Neural progenitor cell (in vitro differentiated cells): ENCODE measurements at regions not wholly inside any gene's neighbourhood (a gene's known extent, or its start where the extent isn't known, plus 50 kb on each side); places are given as distances from the start of the nearest gene placed in this dataset.

ENCODE experiments used
- DNase-seq: peaks from one replicate; pipeline ENCODE4 v3.0.0-alpha.2; 2016; ENCODE audit warnings: low spot score
- H2AFZ ChIP-seq: fragments of 200-600 bp; sonication (generic); replicated peaks from 2 replicates; pipeline ENCODE4 v1.6.1; 2016; ENCODE audit warnings: antibody characterized with exemption
- H3F3A ChIP-seq: fragments of 200-600 bp; sonication (generic); 2 replicates; pipeline ENCODE4 v1.6.1; 2016; ENCODE audit warnings: antibody characterized with exemption, low read depth
- H3K27ac ChIP-seq: fragments of 200-600 bp; sonication (generic); 2 replicates; pipeline ENCODE4 v1.5.1; 2016; ENCODE audit warnings: mild to moderate bottlenecking
- H3K27me3 ChIP-seq: fragments of 200-600 bp; sonication (generic); 2 replicates; pipeline ENCODE4 v1.6.1; 2016; ENCODE audit warnings: mild to moderate bottlenecking, moderate library complexity
- H3K36me3 ChIP-seq: fragments of 200-600 bp; sonication (generic); 2 replicates; pipeline ENCODE4 v1.5.1; 2016
- H3K4me1 ChIP-seq: fragments of 200-600 bp; sonication (generic); 2 replicates; pipeline ENCODE4 v1.6.1; 2016; ENCODE audit warnings: mixed run types
- H3K4me2 ChIP-seq: fragments of 200-600 bp; sonication (generic); 2 replicates; pipeline ENCODE4 v1.6.1; 2016
- H3K4me3 ChIP-seq: fragments of 200-600 bp; sonication (generic); 2 replicates; pipeline ENCODE4 v1.5.1; 2016
- H3K79me2 ChIP-seq: fragments of 200-600 bp; sonication (generic); 2 replicates; pipeline ENCODE4 v1.6.1; 2016; ENCODE audit warnings: low read depth
- H3K9ac ChIP-seq: fragments of 200-600 bp; sonication (generic); 2 replicates; pipeline ENCODE4 v1.6.1; 2016
- H3K9me3 ChIP-seq: fragments of 200-600 bp; sonication (generic); 2 replicates; pipeline ENCODE4 v1.5.1; 2016; ENCODE audit warnings: low read depth
- H4K20me1 ChIP-seq: fragments of 200-600 bp; sonication (generic); 2 replicates; pipeline ENCODE4 v1.6.1; 2016; ENCODE audit warnings: low read depth
- H3K27ac Mint-ChIP-seq: 3 replicates; pipeline ENCODE4 v1.8.0; 2021; ENCODE audit warnings: mixed read lengths
- H3K27me3 Mint-ChIP-seq: 2 replicates; pipeline ENCODE4 v1.8.0; 2022; ENCODE audit warnings: low read depth, mild to moderate bottlenecking, inconsistent platforms, moderate library complexity, mixed read lengths; ENCODE audit not compliant: insufficient read depth
- H3K36me3 Mint-ChIP-seq: 3 replicates; pipeline ENCODE4 v1.8.0; 2021; ENCODE audit warnings: mixed read lengths
- H3K4me1 Mint-ChIP-seq: 3 replicates; pipeline ENCODE4 v1.8.0; 2021; ENCODE audit warnings: mixed read lengths
- H3K4me3 Mint-ChIP-seq: 3 replicates; pipeline ENCODE4 v1.8.0; 2021; ENCODE audit warnings: mild to moderate bottlenecking, moderate library complexity, mixed read lengths
- H3K9me3 Mint-ChIP-seq: 3 replicates; pipeline ENCODE4 v1.8.0; 2020; ENCODE audit warnings: mixed read lengths
- CTCF ChIP-seq: fragments of 200-600 bp; sonication (generic); IDR thresholded peaks from 2 replicates; pipeline ENCODE4 v1.5.1; 2017; ENCODE audit warnings: antibody characterized with exemption, mild to moderate bottlenecking
- EZH2 ChIP-seq: fragments of 200-600 bp; sonication (generic); IDR thresholded peaks from 2 replicates; pipeline ENCODE4 v1.6.1; 2017; ENCODE audit warnings: antibody characterized with exemption, mild to moderate bottlenecking, moderate library complexity
- EZH2phosphoT487 ChIP-seq: fragments of 200-600 bp; sonication (generic); IDR thresholded peaks from 2 replicates; pipeline ENCODE4 v1.6.1; 2017; ENCODE audit warnings: antibody characterized with exemption

- DNase-seq, result no peak
- Mint-ChIP-seq H3K4me3 (no peak overlapping the region), H3K36me3 (no peaks in the 10 kb centered on the region), H3K9me3 (no peaks in the 10 kb centered on the region), H3K4me1 (peaks cover 3% of the 10 kb centered on the region), H3K27ac (no peak overlapping the region), H3K27me3 (peaks cover 9% of the 10 kb centered on the region)
- H4K20me1 ChIP-seq, result no peaks in the 10 kb centered on the region
- no peaks in the 10 kb centered on the region for H3K36me3 ChIP-seq
- no peak overlapping the region for H3K9ac ChIP-seq
- no peak overlapping the region for H3K4me3 ChIP-seq
- H3K9me3 ChIP-seq, result no peaks in the 10 kb centered on the region
- H2AFZ ChIP-seq, result no peak overlapping the region
- TF ChIP-seq CTCF (no peak), EZH2phosphoT487 (no peak), EZH2 (no peak)
- no peaks in the 10 kb centered on the region for H3K27me3 ChIP-seq
- no peaks in the 10 kb centered on the region for H3K79me2 ChIP-seq
- H3F3A ChIP-seq, result no peaks in the 10 kb centered on the region
- peaks cover 2% of the 10 kb centered on the region for H3K4me1 ChIP-seq
- H3K27ac ChIP-seq, result no peak overlapping the region
- H3K4me2 ChIP-seq, result no peak overlapping the region
Observed at GRCh38 chr1:14438127-14438769, 160.2 kb upstream of the KAZN start.

GRCh38 chr1:14439015-14439414 lies 159.5 kb upstream of the KAZN start:
- no peaks in the 10 kb centered on the region for H3K9me3 Mint-ChIP-seq
- Histone ChIP-seq H3K4me2 (no peak overlapping the region), H2AFZ (no peak overlapping the region), H3F3A (no peaks in the 10 kb centered on the region), H3K36me3 (no peaks in the 10 kb centered on the region), H3K4me1 (peaks cover 8% of the 10 kb centered on the region), H3K27ac (no peak overlapping the region), H3K4me3 (no peak overlapping the region), H3K9me3 (no peaks in the 10 kb centered on the region), H4K20me1 (no peaks in the 10 kb centered on the region), H3K27me3 (no peaks in the 10 kb centered on the region), H3K9ac (no peak overlapping the region), H3K79me2 (no peaks in the 10 kb centered on the region)
- TF ChIP-seq EZH2, result no peak
- no peak for TF ChIP-seq EZH2phosphoT487
- no peak for TF ChIP-seq CTCF
- H3K27me3 Mint-ChIP-seq, result peaks cover 7% of the 10 kb centered on the region
- no peak for DNase-seq
- H3K36me3 Mint-ChIP-seq, result peaks cover 1% of the 10 kb centered on the region
- no peak overlapping the region for H3K4me3 Mint-ChIP-seq
- peaks cover 9% of the 10 kb centered on the region for H3K4me1 Mint-ChIP-seq
- H3K27ac Mint-ChIP-seq, result no peak overlapping the region

- H3K9me3 Mint-ChIP-seq, result no peaks in the 10 kb centered on the region
- Histone ChIP-seq H3F3A (no peaks in the 10 kb centered on the region), H2AFZ (no peak overlapping the region), H3K27ac (no peak overlapping the region), H3K9ac (no peak overlapping the region), H3K9me3 (no peaks in the 10 kb centered on the region), H3K4me1 (peaks cover 8% of the 10 kb centered on the region), H3K4me2 (no peak overlapping the region), H4K20me1 (no peaks in the 10 kb centered on the region), H3K4me3 (no peak overlapping the region), H3K36me3 (no peaks in the 10 kb centered on the region), H3K79me2 (no peaks in the 10 kb centered on the region), H3K27me3 (no peaks in the 10 kb centered on the region)
- peaks cover 5% of the 10 kb centered on the region for H3K27me3 Mint-ChIP-seq
- H3K4me3 Mint-ChIP-seq, result no peak overlapping the region
- H3K27ac Mint-ChIP-seq, result no peak overlapping the region
- peaks cover 9% of the 10 kb centered on the region for H3K4me1 Mint-ChIP-seq
- DNase-seq, result no peak
- TF ChIP-seq CTCF, result no peak
- no peak for TF ChIP-seq EZH2
- no peak for TF ChIP-seq EZH2phosphoT487
- peaks cover 1% of the 10 kb centered on the region for H3K36me3 Mint-ChIP-seq
Observed at GRCh38 chr1:14440166-14440565, 158.3 kb upstream of the KAZN start.
